Neural cell (in vitro differentiated cells): ENCODE measurements at regions not wholly inside any gene's neighbourhood (a gene's known extent, or its start where the extent isn't known, plus 50 kb on each side); places are given as distances from the start of the nearest gene placed in this dataset.

Experiments
- H2AFZ ChIP-seq: fragments of 200-600, 300-800 bp; sonication (generic), shearing (Covaris generic); 2 replicates; pipeline ENCODE4 v1.6.0; 2014; ENCODE audit warnings: low read depth, mild to moderate bottlenecking, antibody characterized with exemption, low read length, moderate library complexity
- H3F3A ChIP-seq: fragments of 200-600 bp; shearing (Covaris generic); 2 replicates; pipeline ENCODE4 v1.6.1; 2016; ENCODE audit warnings: mild to moderate bottlenecking, moderate library complexity, mixed read lengths, antibody characterized with exemption, low read length; ENCODE audit not compliant: insufficient read depth, poor library complexity, severe bottlenecking
- H3K27ac ChIP-seq: fragments of 200-600, 300-800 bp; sonication (generic), shearing (Covaris generic); 2 replicates; pipeline ENCODE4 v1.5.1; 2014; ENCODE audit warnings: mild to moderate bottlenecking, low read length, moderate library complexity
- H3K27me3 ChIP-seq: fragments of 300-800, 200-600 bp; sonication (generic), shearing (Covaris generic); 2 replicates; pipeline ENCODE4 v1.6.0; 2014; ENCODE audit warnings: mild to moderate bottlenecking, low read depth, low read length, moderate library complexity; ENCODE audit not compliant: insufficient read depth
- H3K36me3 ChIP-seq: fragments of 300-800, 200-600 bp; sonication (generic), shearing (Covaris generic); 2 replicates; pipeline ENCODE4 v1.5.1; 2014; ENCODE audit warnings: mild to moderate bottlenecking, antibody characterized with exemption, low read length, moderate library complexity; ENCODE audit not compliant: insufficient read depth
- H3K4me2 ChIP-seq: fragments of 300-800, 200-600 bp; sonication (generic), shearing (Covaris generic); 2 replicates; pipeline ENCODE4 v1.6.0; 2014; ENCODE audit warnings: mild to moderate bottlenecking, low read length
- H3K4me3 ChIP-seq: fragments of 300-800, 200-600 bp; sonication (generic), shearing (Covaris generic); 2 replicates; pipeline ENCODE4 v1.5.1; 2014; ENCODE audit warnings: mild to moderate bottlenecking, low read length, moderate library complexity
- H3K79me2 ChIP-seq: fragments of 200-600 bp; shearing (Covaris generic); replicated peaks from 2 replicates; pipeline ENCODE4 v1.6.0; 2014; ENCODE audit warnings: mild to moderate bottlenecking, low read length, moderate library complexity; ENCODE audit not compliant: insufficient read depth
- H3K9ac ChIP-seq: fragments of 300-800, 200-600 bp; sonication (generic), shearing (Covaris generic); 2 replicates; pipeline ENCODE4 v1.6.1; 2016; ENCODE audit warnings: mild to moderate bottlenecking, low read length, mixed read lengths
- H3K9me2 ChIP-seq: fragments of 200-600 bp; shearing (Covaris generic); 2 replicates; pipeline ENCODE4 v1.6.1; 2016; ENCODE audit warnings: mild to moderate bottlenecking, low read length, mixed read lengths; ENCODE audit not compliant: insufficient read depth
- H3K9me3 ChIP-seq: fragments of 200-600, 300-800 bp; sonication (generic), shearing (Covaris generic); 2 replicates; pipeline ENCODE4 v1.6.1; 2016; ENCODE audit warnings: mild to moderate bottlenecking, mixed run types, low read length, moderate library complexity, mixed read lengths
- H4K20me1 ChIP-seq: fragments of 200-600 bp; shearing (Covaris generic); 2 replicates; pipeline ENCODE4 v1.6.1; 2016; ENCODE audit warnings: mild to moderate bottlenecking, mixed run types; ENCODE audit not compliant: insufficient read depth
- EP300 ChIP-seq: fragments of 450-650 bp; conservative IDR thresholded peaks from 2 replicates; pipeline ENCODE4 v1.6.1; 2014; ENCODE audit warnings: antibody characterized with exemption, mild to moderate bottlenecking, moderate library complexity; ENCODE audit not compliant: poor library complexity, severe bottlenecking
- EZH2 ChIP-seq: fragments of 200-600, 300-800 bp; shearing (Covaris generic), sonication (generic); IDR thresholded peaks from 2 replicates; pipeline ENCODE4 v1.6.1; 2014; ENCODE audit warnings: antibody characterized with exemption, low read length, borderline replicate concordance, mild to moderate bottlenecking; ENCODE audit not compliant: insufficient read depth, poor library complexity, severe bottlenecking
- MXI1 ChIP-seq: fragments of 450-650 bp; conservative IDR thresholded peaks from 2 replicates; pipeline ENCODE4 v1.6.1; 2014; ENCODE audit warnings: antibody characterized with exemption, mild to moderate bottlenecking; ENCODE audit not compliant: poor library complexity, severe bottlenecking
- POLR2AphosphoS5 ChIP-seq: IDR thresholded peaks from 2 replicates; pipeline ENCODE4 v1.6.1; 2012
- RAD21 ChIP-seq: fragments of 450-650 bp; conservative IDR thresholded peaks from 2 replicates; pipeline ENCODE4 v1.6.1; 2014; ENCODE audit warnings: antibody characterized with exemption, mild to moderate bottlenecking, moderate library complexity
- SMC3 ChIP-seq: fragments of 450-650 bp; conservative IDR thresholded peaks from 2 replicates; pipeline ENCODE4 v1.6.1; 2014; ENCODE audit warnings: antibody characterized with exemption, mild to moderate bottlenecking, moderate library complexity; ENCODE audit not compliant: poor library complexity
- TAF1 ChIP-seq: IDR thresholded peaks from 2 replicates; pipeline ENCODE4 v1.6.1; 2012; ENCODE audit warnings: low read depth
- TF ChIP-seq, protein P1 (sequence below): IDR thresholded peaks from 2 replicates; pipeline ENCODE4 v1.6.1; 2012; ENCODE audit warnings: borderline replicate concordance
- TF ChIP-seq, protein P2 (sequence below): fragments of 450-650 bp; IDR thresholded peaks from 2 replicates; pipeline ENCODE4 v1.5.1; 2014; ENCODE audit warnings: antibody characterized with exemption, mild to moderate bottlenecking, moderate library complexity; ENCODE audit not compliant: poor library complexity, severe bottlenecking

DNA sequence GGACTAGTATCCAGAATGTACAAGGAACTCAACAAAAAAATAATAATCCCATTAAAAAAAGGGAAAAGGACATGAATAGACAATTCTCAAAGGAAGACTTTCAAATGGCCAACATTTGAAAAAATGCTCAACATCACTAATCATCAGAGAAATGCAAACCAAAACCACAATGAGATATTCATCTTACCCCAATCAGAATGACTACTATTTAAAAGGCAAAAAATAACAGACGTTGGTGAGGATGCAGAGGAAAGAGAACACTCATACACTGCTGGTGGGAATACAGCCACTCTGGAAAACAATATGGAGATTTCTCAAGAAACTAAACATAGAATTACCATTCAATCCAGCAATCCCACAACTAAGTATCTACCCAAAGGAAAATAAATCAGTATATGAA lies 133.1 kb downstream of the KDR start:
- Histone ChIP-seq H3K79me2 (no peaks in the 10 kb centered on the region), H2AFZ (no peak overlapping the region), H3K27me3 (no peaks in the 10 kb centered on the region), H3K4me3 (no peak overlapping the region), H3K9ac (no peak overlapping the region), H3K36me3 (no peaks in the 10 kb centered on the region), H3K9me2 (no peaks in the 10 kb centered on the region), H3F3A (no peaks in the 10 kb centered on the region), H3K27ac (no peak overlapping the region), H4K20me1 (no peaks in the 10 kb centered on the region), H3K4me2 (no peak overlapping the region), H3K9me3 (no peaks in the 10 kb centered on the region)
- TF ChIP-seq EP300 (no peak), SMC3 (no peak), TAF1 (no peak), POLR2AphosphoS5 (no peak), EZH2 (no peak), MXI1 (no peak), RAD21 (no peak)
- TF ChIP-seq, protein P1, sequence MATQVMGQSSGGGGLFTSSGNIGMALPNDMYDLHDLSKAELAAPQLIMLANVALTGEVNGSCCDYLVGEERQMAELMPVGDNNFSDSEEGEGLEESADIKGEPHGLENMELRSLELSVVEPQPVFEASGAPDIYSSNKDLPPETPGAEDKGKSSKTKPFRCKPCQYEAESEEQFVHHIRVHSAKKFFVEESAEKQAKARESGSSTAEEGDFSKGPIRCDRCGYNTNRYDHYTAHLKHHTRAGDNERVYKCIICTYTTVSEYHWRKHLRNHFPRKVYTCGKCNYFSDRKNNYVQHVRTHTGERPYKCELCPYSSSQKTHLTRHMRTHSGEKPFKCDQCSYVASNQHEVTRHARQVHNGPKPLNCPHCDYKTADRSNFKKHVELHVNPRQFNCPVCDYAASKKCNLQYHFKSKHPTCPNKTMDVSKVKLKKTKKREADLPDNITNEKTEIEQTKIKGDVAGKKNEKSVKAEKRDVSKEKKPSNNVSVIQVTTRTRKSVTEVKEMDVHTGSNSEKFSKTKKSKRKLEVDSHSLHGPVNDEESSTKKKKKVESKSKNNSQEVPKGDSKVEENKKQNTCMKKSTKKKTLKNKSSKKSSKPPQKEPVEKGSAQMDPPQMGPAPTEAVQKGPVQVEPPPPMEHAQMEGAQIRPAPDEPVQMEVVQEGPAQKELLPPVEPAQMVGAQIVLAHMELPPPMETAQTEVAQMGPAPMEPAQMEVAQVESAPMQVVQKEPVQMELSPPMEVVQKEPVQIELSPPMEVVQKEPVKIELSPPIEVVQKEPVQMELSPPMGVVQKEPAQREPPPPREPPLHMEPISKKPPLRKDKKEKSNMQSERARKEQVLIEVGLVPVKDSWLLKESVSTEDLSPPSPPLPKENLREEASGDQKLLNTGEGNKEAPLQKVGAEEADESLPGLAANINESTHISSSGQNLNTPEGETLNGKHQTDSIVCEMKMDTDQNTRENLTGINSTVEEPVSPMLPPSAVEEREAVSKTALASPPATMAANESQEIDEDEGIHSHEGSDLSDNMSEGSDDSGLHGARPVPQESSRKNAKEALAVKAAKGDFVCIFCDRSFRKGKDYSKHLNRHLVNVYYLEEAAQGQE = no peak
- TF ChIP-seq, protein P2, sequence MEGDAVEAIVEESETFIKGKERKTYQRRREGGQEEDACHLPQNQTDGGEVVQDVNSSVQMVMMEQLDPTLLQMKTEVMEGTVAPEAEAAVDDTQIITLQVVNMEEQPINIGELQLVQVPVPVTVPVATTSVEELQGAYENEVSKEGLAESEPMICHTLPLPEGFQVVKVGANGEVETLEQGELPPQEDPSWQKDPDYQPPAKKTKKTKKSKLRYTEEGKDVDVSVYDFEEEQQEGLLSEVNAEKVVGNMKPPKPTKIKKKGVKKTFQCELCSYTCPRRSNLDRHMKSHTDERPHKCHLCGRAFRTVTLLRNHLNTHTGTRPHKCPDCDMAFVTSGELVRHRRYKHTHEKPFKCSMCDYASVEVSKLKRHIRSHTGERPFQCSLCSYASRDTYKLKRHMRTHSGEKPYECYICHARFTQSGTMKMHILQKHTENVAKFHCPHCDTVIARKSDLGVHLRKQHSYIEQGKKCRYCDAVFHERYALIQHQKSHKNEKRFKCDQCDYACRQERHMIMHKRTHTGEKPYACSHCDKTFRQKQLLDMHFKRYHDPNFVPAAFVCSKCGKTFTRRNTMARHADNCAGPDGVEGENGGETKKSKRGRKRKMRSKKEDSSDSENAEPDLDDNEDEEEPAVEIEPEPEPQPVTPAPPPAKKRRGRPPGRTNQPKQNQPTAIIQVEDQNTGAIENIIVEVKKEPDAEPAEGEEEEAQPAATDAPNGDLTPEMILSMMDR = no peak

DNA sequence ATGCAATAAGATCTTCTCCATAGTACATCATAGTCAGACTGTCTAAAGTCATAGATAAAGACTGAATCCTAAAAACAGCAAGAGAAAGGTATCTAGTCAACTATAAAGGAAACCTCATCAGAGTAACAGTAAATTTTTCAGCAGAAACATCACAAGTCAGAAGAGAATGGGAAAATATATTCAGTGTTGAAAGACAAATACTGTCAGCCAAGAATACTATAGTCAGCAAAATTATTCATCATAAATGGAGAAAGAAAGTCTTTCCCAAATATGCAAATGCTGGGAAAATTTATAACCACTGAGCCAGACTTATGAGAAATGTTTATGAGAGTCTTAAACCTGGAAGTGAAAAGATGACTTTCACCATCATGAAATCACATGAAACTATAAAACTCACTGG lies 136.7 kb downstream of the KDR start:
- no peak overlapping the region for H3K27ac ChIP-seq
- no peak overlapping the region for H3K4me2 ChIP-seq
- H3K9me3 ChIP-seq = no peaks in the 10 kb centered on the region
- H3F3A ChIP-seq = no peaks in the 10 kb centered on the region
- H3K4me3 ChIP-seq = no peak overlapping the region
- TF ChIP-seq, protein P1 = no peak
- TF ChIP-seq TAF1 (no peak), POLR2AphosphoS5 (no peak), RAD21 (no peak), EZH2 (no peak), SMC3 (no peak), MXI1 (no peak), EP300 (no peak)
- TF ChIP-seq, protein P2 = no peak
- no peaks in the 10 kb centered on the region for H3K79me2 ChIP-seq
- no peaks in the 10 kb centered on the region for H3K9me2 ChIP-seq
- H2AFZ ChIP-seq = no peak overlapping the region
- H4K20me1 ChIP-seq = no peaks in the 10 kb centered on the region
- no peaks in the 10 kb centered on the region for H3K27me3 ChIP-seq
- no peaks in the 10 kb centered on the region for H3K36me3 ChIP-seq
- no peak overlapping the region for H3K9ac ChIP-seq
